ENCODE measurements at regions not wholly inside any gene's neighbourhood (a gene's known extent, or its start where the extent isn't known, plus 50 kb on each side); places are given as distances from the start of the nearest gene placed in this dataset.

- TF ChIP-seq CTCF (IDR thresholded peaks at IDR 0.05) = no peak
- no peak for TF ChIP-seq POLR2A (IDR thresholded peaks at IDR 0.05)
Measured at GRCh38 chr2:34159901-34160300, 560.8 kb upstream of the FAM98A start.
